Fibroblast of lung (primary cell): ENCODE measurements at regions not wholly inside any gene's neighbourhood (a gene's known extent, or its start where the extent isn't known, plus 50 kb on each side); places are given as distances from the start of the nearest gene placed in this dataset.

Experiments
- CTCF ChIP-seq, 2 donors: IDR thresholded peaks in 1 of 2; conservative IDR thresholded peaks in 1 of 2; 1 replicate in 1 of 2; 2 replicates in 1 of 2; pipeline ENCODE4 v1.5.1; 2011 to 2012; ENCODE audit warnings: low read length in 2 of 2, control low read depth in 1 of 2, inconsistent platforms in 1 of 2, low read depth in 1 of 2, mild to moderate bottlenecking in 1 of 2
- EZH2 ChIP-seq: IDR thresholded peaks from 2 replicates; pipeline ENCODE4 v1.5.1; 2012; ENCODE audit warnings: low read length, control low read depth, mild to moderate bottlenecking; ENCODE audit errors: missing control alignments

DNA sequence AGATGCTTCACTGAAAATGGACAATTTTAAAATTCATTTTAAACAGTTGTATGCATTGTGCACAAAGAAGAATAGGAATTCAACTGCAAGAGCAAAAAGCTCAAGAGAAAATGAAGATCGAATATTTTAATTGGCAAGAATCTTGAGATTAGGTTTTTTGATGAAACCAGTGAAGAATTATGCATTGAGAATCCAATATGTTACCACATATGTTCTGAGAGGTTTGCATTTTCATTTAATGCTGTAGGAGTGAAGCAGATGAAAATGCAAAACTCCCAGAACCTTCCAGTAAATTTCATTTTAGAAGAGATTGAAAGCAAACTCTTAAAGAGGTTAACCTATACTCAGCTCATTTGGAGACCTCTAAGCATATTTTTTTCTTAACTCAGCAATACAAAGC is 298.0 kb downstream of the OLFM3 start:
- TF ChIP-seq CTCF (conservative IDR thresholded peaks at IDR 0.05 in 1 of 2, IDR thresholded peaks at IDR 0.05 in 1 of 2; ENCODE audit: low read depth in 1 of 2, low read length in 2 of 2) (no peak), EZH2 (no peak)
